GM12891 (cell line): ENCODE measurements at regions not wholly inside any gene's neighbourhood (a gene's known extent, or its start where the extent isn't known, plus 50 kb on each side); places are given as distances from the start of the nearest gene placed in this dataset.

Source experiments
- POLR2A ChIP-seq: IDR thresholded peaks from 2 replicates; pipeline ENCODE4 v1.6.1; 2011; ENCODE audit warnings: low read depth, low read length, control low read depth
- POLR2AphosphoS5 ChIP-seq: IDR thresholded peaks from 2 replicates; pipeline ENCODE4 v1.6.1; 2011; ENCODE audit warnings: low read depth, low read length, control low read depth
- POU2F2 ChIP-seq: IDR thresholded peaks from 2 replicates; pipeline ENCODE4 v1.6.1; 2011; ENCODE audit warnings: low read depth, mild to moderate bottlenecking, control low read depth, low read length, moderate library complexity
- SPI1 ChIP-seq: IDR thresholded peaks from 2 replicates; pipeline ENCODE4 v1.6.1; 2011; ENCODE audit warnings: low read depth, low read length, control low read depth
- TAF1 ChIP-seq: IDR thresholded peaks from 2 replicates; pipeline ENCODE4 v1.6.1; 2011; ENCODE audit warnings: low read depth, low read length, control low read depth

DNA sequence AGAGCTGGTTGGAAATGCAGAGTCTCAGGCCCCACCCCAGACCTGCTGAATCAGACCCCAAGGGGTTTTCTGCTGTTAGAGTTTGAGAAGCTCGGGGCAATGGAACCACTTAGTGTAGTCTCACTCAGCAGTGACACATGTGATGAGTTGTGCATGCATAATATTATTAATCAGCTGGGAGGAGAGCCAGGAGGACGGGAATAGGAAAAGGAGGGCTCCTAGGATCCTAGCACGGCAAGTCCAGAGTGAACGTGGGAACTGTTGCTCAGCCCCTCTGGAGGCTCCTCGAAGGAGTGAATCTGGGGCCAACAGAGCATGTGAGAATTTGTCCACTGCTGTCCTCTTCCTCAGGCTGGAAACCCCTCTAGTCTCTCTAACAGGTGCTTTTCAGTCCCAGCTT, 87.1 kb downstream of the HS1BP3 start:
- TF ChIP-seq POLR2A, result no peak
- no peak for TF ChIP-seq POLR2AphosphoS5
- TF ChIP-seq POU2F2, result no peak
- TF ChIP-seq SPI1, result no peak
- no peak for TF ChIP-seq TAF1
